ENCODE measurements at regions not wholly inside any gene's neighbourhood (a gene's known extent, or its start where the extent isn't known, plus 50 kb on each side); places are given as distances from the start of the nearest gene placed in this dataset.

DNA sequence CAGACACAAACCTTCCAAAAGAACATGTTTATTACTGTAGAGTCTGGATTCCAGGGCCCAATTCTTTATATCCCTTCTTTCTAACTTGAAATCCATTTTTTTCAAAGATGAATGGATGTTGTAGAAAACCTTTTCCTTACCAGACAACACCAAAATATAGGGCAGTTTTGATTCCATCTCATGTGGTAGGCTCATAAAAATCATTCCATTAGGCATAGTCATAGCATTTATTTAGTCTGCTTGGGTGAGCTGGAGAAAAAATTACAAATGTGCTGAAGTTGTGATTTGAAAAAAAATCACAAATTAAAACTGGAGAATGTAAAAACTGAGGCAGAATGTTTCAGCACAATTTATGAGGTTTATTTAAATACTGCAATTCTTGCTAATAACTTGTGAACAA is 199.3 kb upstream of the TBC1D5 start:
- Histone ChIP-seq H2BK15ac (ENCODE audit: low read length) (no peak overlapping the region), H2AFZ (ENCODE audit: low read length) (no peak overlapping the region), H3K4me3 (ENCODE audit: extremely low read depth in 1 of 4, insufficient read depth in 2 of 4, low read depth in 3 of 4, low read length in 4 of 4) (no peak overlapping the region), H2BK120ac (replicated peaks; ENCODE audit: low read depth, low read length) (no peak overlapping the region), H4K20me1 (replicated peaks in 1 of 2; ENCODE audit: control insufficient read depth in 1 of 2, insufficient read depth in 2 of 2, low read length in 2 of 2) (no peaks in the 10 kb centered on the region), H3K79me1 (ENCODE audit: low read depth, low read length) (no peaks in the 10 kb centered on the region), H4K8ac (ENCODE audit: extremely low read depth, insufficient read depth, low read length) (no peak overlapping the region), H3K4me2 (ENCODE audit: insufficient read depth in 1 of 2, low read depth in 2 of 2, low read length in 2 of 2) (no peak overlapping the region), H2BK5ac (ENCODE audit: low read depth, low read length) (no peak overlapping the region), H4K91ac (replicated peaks; ENCODE audit: insufficient read length, low read length) (no peak overlapping the region), H3K4me1 (replicated peaks in 1 of 4; ENCODE audit: control insufficient read depth in 3 of 4, insufficient read depth in 4 of 4, low read length in 3 of 4) (peaks cover 0 to 6% (median 1%) of the 10 kb centered on the region in 4 experiments; a peak in 1 of 7 replicates), H2AK5ac (ENCODE audit: low read depth, low read length) (no peak overlapping the region), H3K23ac (ENCODE audit: insufficient read length) (no peak overlapping the region), H3K56ac (replicated peaks; ENCODE audit: insufficient read length, low read depth, low read length) (no peak overlapping the region), H3K9ac (replicated peaks in 1 of 4; ENCODE audit: extremely low read depth in 1 of 4, low read depth in 3 of 4, low read length in 3 of 4) (no peak overlapping the region), H2BK20ac (ENCODE audit: low read length) (no peak overlapping the region), H3K9me3 (ENCODE audit: insufficient read depth in 2 of 2, low read depth in 1 of 2, low read length in 1 of 2) (no peaks in the 10 kb centered on the region), H3K79me2 (ENCODE audit: control insufficient read depth in 1 of 2, insufficient read depth in 2 of 2, low read length in 2 of 2) (no peaks in the 10 kb centered on the region), H3K27me3 (replicated peaks in 1 of 4; ENCODE audit: control insufficient read depth in 3 of 4, extremely low read depth in 1 of 4, insufficient read depth in 3 of 4, low read length in 3 of 4) (no peaks in the 10 kb centered on the region), H3K23me2 (ENCODE audit: low read depth, low read length) (no peaks in the 10 kb centered on the region), H2BK12ac (ENCODE audit: low read depth, low read length) (no peak overlapping the region), H3K27ac (ENCODE audit: low read depth, low read length) (no peak overlapping the region), H3K14ac (ENCODE audit: insufficient read length) (no peak overlapping the region), H3K18ac (ENCODE audit: extremely low read depth, low read length) (no peak overlapping the region), H3K4ac (replicated peaks; ENCODE audit: insufficient read length, low read depth, low read length) (no peak overlapping the region), H4K5ac (ENCODE audit: insufficient read length, low read depth, low read length) (no peak overlapping the region), H3K36me3 (ENCODE audit: control insufficient read depth in 2 of 4, insufficient read depth in 4 of 4, low read length in 3 of 4) (no peaks in the 10 kb centered on the region)
- DNase-seq (ENCODE audit: low read depth in 1 of 2, low spot score in 2 of 2): no peak
- ChIA-PET CTCF (ENCODE audit: partially characterized antibody) (interaction anchor here (0.6 kb wide), 1 partner anchor 100 kb away, joined by 3 read pairs; no protein-coding TSS in a partner anchor), POLR2A (ENCODE audit: partially characterized antibody) (no interaction called here)
- no peak for FAIRE-seq
- TF ChIP-seq KDM1A (IDR thresholded peaks at IDR 0.05; ENCODE audit: borderline replicate concordance, low read length): no peak
- TF ChIP-seq, protein P1, sequence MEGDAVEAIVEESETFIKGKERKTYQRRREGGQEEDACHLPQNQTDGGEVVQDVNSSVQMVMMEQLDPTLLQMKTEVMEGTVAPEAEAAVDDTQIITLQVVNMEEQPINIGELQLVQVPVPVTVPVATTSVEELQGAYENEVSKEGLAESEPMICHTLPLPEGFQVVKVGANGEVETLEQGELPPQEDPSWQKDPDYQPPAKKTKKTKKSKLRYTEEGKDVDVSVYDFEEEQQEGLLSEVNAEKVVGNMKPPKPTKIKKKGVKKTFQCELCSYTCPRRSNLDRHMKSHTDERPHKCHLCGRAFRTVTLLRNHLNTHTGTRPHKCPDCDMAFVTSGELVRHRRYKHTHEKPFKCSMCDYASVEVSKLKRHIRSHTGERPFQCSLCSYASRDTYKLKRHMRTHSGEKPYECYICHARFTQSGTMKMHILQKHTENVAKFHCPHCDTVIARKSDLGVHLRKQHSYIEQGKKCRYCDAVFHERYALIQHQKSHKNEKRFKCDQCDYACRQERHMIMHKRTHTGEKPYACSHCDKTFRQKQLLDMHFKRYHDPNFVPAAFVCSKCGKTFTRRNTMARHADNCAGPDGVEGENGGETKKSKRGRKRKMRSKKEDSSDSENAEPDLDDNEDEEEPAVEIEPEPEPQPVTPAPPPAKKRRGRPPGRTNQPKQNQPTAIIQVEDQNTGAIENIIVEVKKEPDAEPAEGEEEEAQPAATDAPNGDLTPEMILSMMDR (IDR thresholded peaks at IDR 0.05; ENCODE audit: control extremely low read depth in 1 of 3, insufficient read depth in 1 of 3, low read depth in 1 of 3, low read length in 3 of 3): no peak

Data from H1 (cell line).